ENCODE measurements at regions not wholly inside any gene's neighbourhood (a gene's known extent, or its start where the extent isn't known, plus 50 kb on each side); places are given as distances from the start of the nearest gene placed in this dataset.

DNA sequence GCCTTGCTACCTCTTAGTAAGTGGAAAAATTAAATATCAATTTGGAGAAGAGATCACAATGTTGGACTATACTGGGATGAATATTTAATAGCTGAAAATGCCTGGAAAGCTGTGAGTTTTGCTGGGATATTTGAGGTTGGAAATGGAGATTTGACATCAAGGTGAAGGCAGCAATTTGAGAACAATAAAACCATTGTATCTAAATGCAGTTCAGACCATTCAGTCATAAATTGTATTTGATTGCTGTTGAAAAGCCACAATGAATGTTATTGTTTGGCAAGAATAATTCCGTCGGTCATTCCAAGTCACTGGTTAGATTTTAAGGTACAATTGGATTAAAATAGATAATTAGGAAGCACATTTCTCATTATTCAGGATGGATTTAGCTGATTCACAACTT lies 325.6 kb downstream of the HRH4 start:
- no peak for DNase-seq (ENCODE audit: low read depth)

DNA sequence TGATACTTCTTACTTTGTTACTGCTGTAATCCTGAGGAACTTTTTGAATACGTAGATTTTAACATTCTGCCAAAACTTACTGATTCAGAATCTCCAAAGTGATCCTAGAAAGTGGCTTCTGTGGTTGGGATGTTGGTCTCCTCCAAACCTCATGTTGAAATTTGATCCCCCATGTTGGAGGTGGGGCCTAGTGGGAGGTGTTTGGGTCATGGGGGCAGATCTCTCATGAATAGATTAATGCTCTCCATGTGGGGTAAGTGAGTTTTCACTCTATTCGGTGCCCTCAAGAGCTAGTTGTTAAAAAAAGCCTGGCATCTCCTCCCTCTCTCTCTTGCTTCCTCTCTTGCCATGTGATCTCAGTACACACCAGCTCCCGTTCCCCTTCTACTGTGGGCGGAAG lies 329.9 kb downstream of the HRH4 start:
- DNase-seq (ENCODE audit: low read depth): no peak

DNA sequence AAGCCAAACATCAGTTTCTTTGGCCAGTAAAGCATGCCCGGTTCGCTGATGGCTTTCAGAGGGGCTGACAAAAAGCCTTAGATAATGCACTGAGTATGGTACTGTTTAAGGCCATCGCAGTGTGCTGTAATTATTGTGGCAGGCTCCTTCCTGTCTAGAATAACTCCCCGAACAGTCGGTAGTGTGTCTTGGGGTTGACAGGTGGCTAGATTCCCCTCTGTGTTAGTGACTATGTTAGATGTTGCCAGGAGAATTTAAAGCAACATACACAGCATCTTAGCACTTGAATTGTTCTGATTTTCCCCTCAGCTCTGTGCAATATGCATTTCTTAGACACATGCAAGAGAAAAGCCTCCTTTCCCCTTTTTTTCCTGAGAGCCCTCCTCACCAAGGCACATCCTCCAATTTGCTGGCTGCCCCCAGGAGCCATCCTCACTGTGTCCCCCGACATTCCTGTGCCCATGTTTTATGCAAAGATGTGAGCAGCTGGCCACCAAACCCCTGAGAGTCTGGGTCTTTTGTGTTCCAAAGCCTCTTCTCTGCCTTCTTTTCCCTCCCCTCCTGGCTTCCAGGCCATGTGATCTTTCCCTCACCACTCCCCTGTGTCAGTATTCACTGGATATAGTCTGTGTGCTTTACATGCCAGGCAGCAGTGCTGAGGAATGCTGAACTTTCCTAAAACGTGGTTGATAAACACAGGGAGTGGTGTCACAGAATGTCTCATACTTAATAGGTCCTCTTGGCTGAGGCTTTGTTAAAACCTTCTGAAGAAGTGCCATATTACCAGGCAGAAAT lies 331.5 kb downstream of the HRH4 start:
- no peak for DNase-seq (ENCODE audit: low read depth)

DNA sequence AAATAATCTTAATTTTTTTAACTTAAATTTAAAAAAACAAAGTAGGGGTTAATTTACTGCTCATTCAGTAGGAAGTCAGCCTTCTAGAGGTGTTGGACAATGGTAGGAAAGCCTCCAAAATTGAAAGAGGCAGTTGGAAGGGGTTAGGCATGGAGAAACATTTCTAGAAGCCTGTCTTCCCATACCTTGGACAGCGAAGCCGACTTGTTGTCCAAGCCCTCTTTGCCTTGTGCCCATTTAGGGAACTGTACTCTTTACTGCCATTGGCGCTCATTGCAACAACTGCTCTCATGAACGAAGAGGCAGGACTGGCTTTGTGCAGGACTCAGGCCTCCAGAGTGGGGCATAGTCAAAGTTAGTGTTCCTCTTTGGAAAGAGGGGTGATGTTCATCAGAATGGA lies 333.3 kb downstream of the HRH4 start:
- no peak for DNase-seq (ENCODE audit: low read depth)

DNA sequence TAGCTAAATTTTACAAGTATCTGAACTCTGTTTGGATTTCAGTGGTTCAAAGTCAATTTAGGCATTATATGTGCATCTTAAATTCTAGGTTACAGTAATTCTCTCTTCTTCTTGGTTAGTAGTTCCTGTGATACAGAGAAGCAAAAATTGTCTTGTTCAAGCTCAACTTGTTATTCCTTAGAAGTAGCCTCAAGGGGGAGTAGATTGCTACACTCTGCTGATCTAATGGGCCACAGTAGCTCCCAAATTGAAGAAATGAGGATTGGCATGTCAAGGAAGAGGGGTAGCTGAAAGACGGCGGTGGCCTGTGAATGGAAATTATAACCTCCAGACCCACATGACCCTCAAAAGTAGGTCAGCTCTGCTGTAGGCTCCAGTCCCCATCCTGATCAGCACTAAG lies 334.7 kb downstream of the HRH4 start:
- DNase-seq (ENCODE audit: low read depth): no peak

DNA sequence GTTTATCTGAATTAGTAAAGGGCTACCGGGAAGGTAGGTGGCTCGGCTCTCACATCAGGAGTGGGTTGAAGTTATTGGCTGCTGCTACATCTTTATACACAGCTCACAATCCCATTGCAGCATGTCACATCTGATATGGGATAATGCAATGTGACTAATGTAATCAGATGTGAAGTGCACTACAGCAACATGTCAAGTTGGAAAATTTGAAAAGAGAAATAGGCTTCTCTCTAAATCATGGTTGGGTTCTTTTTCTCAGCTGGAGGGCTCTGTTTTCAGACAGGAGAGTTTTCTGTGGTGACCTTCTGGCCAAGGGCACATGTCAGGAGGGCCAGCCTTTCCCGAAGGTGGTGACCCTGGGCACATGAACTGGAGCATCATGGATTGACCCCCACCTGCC lies 337.5 kb downstream of the HRH4 start:
- no peak for DNase-seq (ENCODE audit: low read depth)

DNA sequence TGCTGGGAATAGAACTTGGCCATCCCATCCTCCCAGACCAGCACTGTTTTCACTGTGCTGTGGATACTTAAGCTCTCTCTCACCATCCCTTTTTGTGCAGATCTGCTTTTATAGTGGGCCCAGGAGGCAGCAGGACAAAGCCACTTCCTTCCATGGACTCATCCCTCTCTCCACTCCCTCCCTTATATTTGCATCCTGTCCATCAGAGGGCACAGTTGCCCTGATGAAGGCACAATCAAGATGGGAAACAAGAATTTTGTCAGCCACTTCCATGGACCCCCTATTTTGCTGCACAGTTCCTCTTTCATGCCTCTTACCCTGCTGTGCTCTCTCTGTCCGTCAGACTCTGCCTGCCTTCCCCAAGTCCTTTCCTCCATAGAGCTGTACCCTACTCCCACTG lies 338.7 kb downstream of the HRH4 start:
- DNase-seq (ENCODE audit: low read depth): no peak

DNA sequence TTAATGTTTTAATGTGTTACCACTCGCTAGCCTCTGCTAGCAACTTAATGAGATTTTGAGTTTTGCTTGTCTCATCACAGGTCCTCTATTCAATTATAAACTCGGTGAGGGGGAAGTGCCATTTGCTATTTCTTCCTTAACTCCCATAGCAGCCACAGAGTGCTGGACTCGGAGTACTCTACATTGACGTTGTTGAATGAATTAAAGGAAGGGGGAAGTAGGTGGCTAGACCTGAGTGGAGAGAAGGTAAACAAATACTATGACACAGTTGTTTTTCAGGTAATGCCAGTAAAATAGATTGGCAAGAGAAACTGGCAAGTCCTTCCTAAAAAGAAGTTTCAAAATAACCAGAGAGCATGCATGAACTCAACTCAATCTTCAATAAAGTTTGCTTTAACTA lies 339.3 kb downstream of the HRH4 start:
- no peak for DNase-seq (ENCODE audit: low read depth)

DNA sequence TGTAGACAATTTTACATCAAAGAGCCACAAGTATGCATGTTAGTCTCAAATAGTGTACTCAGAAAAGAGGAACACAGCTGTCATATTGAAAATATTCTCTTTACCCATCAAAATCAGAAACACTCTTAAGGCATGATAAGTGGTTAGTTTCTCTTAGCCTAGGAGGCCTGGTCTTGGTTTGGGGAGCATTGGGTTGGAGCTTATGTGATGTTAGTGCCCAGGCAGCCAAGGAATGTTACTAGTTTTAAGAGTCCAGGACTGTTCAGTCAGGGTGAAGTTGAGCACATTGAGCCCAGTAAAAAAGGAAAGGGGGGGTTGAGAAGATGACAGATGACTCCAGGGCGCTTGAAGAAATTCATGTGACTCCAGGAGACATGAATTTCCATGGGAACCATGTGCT lies 340.6 kb downstream of the HRH4 start:
- DNase-seq (ENCODE audit: low read depth): no peak

DNA sequence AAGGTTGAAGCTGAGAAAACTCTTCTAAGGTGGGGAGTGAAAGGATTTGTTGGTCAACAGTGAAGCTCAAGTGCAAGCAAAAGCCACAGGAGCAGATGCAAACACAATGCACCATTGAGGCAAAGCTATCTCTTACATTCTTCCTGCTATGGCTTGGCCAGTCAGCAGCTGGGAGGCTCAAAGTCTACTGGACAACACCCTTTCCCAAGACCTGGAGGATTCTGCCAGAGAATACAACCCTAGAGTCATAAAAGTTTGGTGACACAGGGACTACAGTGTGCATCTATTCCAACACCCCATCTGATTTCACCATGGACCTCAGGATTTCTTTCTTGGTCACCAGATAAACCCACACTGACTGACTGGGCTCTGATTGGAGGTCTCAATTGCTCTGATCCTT lies 342.0 kb downstream of the HRH4 start:
- DNase-seq (ENCODE audit: low read depth): no peak

DNA sequence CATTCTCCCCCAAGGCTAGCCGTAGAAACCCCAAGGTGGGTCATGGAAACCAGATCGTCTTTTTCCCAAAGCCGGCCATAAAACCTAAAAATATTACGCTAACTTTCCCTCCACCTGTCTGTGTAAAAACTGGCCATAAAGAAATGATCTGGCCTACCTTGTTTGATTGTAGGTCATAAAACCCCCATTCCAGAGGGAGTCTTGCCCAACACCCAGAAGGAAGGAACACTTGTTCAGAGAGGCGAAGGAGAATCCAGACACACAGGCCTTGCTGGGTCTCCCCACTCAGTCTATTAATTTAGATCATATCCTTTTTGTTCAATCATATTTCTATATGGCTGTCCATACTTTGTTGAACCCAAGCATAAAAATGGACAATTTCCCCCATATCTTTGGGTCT lies 344.7 kb downstream of the HRH4 start:
- no peak for DNase-seq (ENCODE audit: low read depth)

DNA sequence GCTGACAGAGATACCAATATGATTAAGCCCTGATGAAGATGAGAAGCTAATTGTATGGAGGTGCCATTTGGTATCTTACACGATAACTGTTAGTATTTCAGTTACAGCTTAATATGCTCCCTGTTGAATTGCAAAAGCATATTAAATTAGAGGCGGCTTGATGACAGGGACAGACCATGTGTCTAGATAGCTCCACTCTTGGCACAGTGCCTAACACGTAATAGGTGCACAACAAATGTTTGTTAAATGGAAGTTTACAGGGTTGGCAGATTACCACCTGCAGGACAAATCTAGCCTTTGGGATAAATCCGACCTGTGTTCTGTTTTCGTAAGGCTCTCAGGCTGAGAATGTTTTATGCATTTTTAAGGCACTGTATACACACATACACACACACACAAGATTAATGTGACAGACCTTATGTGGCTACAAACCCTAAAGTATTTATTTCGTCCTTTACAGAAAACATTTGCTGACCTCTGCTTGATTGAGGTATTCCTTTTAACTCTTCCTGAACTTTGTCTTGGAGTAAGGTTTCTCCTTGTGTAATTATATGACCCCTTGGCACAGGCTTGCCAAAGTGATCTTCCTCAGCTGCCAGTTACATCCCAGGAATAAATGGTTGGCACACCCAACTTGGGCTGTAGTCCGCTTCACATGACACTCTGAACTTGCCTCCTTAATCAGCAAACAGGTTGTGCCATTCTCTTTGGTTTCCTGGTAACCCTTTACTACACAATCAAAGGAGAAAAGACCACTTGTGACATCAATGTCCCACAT lies 348.9 kb downstream of the HRH4 start:
- DNase-seq (ENCODE audit: low read depth): no peak

DNA sequence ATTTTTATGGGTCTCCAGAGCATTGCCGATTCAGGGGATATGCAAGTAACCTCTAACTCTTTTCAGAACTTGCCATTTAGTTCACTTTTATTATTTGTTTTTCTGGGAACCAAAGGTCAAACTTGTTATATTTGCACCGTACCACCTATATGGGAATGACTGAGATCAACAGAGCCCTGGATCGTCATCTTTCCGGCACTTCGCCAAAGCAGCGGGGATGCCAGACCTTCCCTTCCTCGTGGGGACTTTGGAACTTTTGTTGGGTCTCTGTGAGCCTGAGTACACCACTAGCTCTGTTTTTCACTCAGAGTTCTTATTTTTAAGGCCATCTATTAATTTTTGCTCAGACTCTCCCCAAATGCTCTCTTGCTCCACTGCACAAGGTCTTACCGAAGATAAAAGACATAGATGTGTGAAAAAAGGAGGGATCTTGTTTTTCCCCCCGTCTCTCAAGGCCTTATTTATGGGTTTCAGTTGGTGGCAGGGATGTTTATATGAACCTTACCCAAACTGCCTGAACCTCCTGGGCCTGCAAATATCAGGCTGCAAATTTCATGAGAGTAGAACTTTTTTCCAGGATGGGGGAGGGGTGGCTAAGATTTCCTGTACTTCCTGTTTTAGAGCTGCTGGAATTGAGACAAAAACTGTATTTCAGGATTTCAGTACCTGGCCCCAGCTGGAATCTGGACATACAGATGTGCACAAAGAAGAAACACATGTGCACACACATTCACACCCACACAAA lies 350.3 kb downstream of the HRH4 start:
- DNase-seq (ENCODE audit: low read depth): no peak

DNA sequence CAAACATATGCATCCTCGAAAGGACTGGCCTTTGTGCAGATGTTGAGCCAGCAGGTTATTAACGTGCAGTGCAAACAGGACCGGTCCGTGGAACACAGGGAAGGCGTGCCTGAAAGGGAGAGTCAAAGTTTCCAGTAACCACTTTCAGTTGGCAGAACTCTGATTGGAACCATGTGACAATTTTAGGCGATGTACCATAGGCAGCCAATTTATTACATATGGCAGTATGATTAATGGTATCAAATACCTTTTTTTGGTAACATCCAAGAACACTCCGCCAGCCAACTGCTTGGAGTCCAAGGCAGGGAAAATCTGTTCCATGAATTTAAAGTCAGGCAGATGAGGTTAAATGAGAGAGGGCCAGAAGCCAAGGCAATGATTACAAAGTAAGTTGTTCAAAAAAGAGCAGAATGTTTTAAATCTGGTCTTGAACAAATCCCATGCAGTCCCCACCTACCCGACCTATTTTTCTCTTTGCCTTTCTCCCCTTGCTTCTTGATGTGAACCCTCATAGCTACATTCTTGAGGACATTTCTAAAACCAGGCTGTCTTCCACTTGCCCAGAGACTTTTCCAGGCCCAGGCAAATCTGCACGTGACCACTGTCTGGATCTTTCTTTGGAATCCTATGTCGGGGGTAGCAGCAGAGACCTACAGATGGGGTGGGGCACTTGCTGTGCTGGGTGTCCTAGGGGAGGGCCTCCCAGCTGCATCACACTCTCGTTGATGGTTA lies 351.7 kb downstream of the HRH4 start:
- no peak for DNase-seq (ENCODE audit: low read depth)

DNA sequence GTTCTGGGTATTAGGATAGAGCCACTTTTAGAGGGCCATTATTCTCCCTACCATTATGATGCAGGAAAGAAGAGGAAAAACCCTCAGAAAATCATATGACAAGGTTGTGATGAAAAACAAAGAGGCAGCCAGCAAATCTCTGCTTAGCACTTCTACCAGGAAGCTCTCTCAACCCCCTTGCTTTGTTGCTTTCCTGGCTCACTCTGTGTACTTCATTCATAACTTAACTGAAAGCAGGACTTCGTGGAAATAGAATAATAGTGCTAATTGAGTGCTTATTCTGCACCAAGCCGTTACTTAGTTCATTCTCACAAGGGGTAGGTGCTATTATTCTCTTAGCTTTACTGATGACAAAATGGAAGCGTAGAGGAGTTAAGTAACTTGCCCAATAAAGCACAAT lies 354.1 kb downstream of the HRH4 start:
- DNase-seq (ENCODE audit: low read depth): no peak

DNA sequence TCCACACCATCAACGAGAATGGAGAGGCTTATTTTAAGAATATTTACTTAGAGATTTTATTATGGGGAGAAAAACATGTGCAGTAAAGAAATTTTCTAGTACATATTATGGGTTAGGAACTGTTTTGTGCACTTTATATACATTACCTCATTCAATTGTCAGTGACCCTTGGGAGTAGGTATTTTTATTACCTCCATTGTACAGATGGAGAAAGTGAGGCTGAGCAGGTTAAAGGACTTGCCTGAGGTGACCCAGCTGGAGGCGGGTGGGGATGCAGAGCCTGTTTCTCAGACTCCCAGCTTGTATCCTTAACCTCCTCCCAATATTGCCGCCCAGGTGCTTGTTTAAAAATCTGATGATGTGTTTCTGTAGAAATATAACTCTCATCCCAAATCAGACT lies 356.7 kb downstream of the HRH4 start:
- no peak for DNase-seq (ENCODE audit: low read depth)

DNA sequence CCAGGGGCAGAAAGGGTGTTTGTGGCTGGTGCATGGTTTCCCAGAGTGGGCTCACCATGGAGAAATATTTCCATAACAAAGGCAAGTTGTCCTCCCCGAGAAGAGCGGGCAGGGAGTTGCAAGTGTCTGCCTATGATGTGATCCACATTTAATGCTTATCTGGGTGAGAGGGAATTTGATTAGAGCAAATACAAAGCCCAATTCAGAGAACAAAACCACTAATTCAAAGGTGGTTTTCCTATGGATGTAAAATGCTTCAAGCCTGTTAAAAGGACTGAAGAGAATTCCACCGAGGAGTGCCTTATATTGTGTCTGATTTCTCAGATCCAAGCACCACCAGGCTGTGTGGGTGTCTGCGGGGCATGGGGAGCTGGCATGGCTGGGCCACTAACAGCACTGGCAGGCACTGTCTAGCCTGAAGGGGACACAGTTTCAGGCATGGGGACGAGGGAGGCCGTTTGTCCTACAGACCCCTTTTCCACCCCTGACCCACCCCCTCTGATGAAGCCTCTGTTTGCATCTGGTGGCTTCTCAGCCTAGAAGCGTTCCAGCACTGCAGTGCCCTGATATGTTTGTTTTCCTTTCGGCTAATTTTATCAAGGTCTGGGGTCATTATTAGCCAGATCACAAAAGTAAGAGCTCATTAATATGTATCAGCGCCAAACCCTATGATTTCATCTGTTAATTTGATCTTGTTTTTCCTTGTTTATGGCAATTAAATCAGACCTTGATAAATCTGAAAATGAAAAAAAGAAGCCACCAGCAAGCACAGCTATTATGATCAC lies 357.3 kb downstream of the HRH4 start:
- no peak for DNase-seq (ENCODE audit: low read depth)

DNA sequence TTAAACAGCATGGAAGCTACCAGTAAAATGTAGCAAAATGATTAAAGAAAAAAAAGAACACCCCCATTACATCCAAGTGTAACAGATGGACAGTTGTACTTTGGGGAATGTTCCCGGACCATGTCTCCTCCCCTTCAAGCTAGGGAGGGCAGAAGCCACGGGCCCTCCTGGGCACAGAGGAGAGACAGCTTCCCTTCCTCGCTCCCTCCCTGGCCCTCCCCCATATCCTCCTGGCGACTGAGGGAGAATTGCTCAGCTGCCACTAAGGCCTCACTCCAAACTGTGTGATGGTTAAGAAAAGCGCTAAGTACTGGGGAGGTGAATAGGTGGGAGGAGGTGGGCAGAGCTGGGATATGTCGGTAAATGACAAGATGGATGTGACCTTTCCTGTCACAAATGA lies 358.0 kb downstream of the HRH4 start:
- no peak for DNase-seq (ENCODE audit: low read depth)

DNA sequence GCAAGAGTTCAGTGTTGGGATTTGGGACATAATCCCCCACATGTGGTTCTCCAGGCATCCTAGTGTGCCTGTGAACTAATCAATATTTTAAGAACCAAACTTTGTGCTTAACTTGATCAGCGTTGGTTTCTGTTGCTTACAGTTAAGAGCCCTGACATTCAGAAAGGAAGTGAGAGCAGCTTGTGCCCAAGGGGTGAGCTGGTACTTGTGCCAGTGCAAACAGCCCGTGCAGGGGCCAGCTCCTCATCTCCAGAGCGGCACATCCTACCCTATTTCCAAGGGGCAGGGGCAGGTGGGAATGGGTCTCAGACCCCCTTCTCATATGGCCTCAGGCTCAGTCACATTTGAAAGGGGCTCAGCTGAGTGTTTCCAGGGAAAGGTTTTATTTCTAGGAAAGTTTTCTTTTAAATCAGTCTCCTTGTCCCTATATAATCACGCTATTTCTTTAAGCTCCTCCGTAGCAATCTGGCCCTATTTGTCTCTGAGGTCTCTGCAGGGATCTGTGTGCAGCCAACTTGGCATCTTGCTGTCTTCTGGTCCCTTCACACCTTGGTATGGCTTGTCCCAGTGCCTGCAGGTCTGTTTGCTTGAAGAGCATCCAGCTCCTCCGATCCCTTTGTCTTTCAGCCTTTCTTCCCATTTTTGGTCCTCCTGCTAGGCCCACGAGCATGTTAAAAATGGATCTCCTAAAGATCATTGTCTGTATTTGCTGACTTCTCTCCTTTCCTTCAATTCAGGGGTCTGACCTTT lies 358.9 kb downstream of the HRH4 start:
- no peak for DNase-seq (ENCODE audit: low read depth)

DNA sequence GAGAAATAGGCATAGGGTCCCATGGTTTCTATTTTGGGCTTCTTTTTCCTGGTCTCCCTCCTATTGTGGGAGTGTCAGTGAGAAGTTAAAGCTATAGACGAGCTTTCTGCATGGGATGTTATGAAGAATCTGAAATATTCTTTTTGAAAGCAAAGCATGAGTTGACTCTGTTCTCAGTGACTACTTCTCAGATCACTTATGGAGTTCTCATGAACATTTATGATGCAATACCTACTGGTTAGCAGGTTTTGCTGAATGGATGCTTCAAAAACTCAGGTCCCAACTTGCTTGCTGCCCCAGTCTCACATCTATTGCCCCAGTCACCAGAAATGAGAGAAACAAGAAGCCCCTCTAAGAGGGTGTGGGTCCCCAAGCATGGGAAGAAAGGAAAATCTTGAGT lies 365.0 kb downstream of the HRH4 start:
- DNase-seq (ENCODE audit: low read depth): no peak

DNA sequence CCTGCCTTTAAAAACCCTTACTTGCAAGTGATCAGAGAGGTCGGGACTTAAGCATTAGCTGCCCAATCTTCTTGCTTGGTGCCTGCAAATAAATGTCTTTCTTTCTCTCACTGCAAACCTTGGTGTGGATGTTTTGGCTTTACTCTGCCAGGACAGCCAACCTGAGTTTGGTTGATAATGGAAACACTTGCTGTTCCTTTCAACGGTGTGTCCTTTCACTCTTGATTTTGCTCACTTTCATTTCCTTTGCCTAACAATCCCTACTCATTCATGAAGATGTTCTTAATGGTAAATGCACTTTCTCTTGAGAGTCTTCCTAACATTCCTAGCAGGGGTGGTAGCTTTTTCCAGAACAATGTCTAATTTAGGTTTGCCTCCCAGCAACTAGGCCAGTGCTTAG lies 366.2 kb downstream of the HRH4 start:
- DNase-seq (ENCODE audit: low read depth): no peak
